ENCODE measurements at regions not wholly inside any gene's neighbourhood (a gene's known extent, or its start where the extent isn't known, plus 50 kb on each side); places are given as distances from the start of the nearest gene placed in this dataset.
A peak's percentile ranks its signal among the peaks of the same experiment; 100 is the strongest.

DNA sequence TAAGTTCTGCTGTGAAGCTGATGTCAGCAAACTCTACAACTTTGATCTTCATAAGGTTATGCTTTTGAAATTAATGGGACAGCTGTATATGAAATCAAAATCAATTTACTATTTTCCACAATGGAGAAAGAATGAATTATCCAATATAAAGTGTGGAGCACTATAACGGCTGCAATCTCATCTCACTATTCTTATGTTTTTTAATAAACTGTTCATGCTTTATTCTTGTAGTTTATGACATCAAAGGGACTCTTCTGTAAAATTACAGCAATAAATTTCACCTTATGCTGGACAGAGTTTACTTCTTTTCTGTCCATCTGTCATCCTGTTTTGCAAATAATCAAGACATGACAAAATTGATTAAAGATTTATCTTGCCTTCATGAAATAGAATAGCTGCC lies 192.5 kb downstream of the TECRL start:
- TF ChIP-seq POLR2AphosphoS5 (IDR thresholded peaks at IDR 0.05; ENCODE audit: borderline replicate concordance, low read depth, low read length): no peak
- TF ChIP-seq FOXP2 (optimal IDR thresholded peaks at IDR 0.05; ENCODE audit: control extremely low read depth, extremely low read length, insufficient read depth): no peak
- TF ChIP-seq EZH2 (IDR thresholded peaks at IDR 0.05): no peak
- H3K36me3 ChIP-seq (ENCODE audit: insufficient read depth, low read length): no peaks in the 10 kb centered on the region

DNA sequence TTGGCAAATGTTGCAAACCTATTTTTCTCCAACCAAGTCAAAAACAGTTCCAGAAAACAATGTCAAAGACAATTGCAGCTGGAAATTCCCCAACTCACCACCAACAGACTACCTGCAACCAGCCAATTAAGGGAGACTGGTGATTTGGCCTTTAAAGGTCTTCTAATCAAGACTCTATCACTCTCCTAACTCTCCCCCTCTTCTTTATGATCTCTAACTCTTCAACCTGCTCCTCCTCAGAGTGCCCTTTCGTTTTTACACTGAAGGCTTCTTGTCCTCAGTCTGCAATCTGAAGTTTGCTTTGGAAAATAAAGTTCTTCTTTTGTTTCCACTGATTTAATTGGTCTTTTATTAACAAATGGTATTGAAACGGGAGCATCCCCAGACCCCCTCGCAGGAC lies 203.9 kb downstream of the TECRL start:
- H3K9ac ChIP-seq (ENCODE audit: insufficient read length): no peak overlapping the region
- no peak for TF ChIP-seq EZH2 (IDR thresholded peaks at IDR 0.05)
- TF ChIP-seq POLR2AphosphoS5 (IDR thresholded peaks at IDR 0.05; ENCODE audit: borderline replicate concordance, low read depth, low read length): no peak
- no peak for TF ChIP-seq FOXP2 (optimal IDR thresholded peaks at IDR 0.05; ENCODE audit: control extremely low read depth, extremely low read length, insufficient read depth)
- no peaks in the 10 kb centered on the region for H3K36me3 ChIP-seq (ENCODE audit: insufficient read depth, low read length)
- no peak for DNase-seq (ENCODE audit: low read depth, low spot score)
- no peak overlapping the region for H3K27ac ChIP-seq
- no peaks in the 10 kb centered on the region for H3K9me3 ChIP-seq (ENCODE audit: low read depth, low read length)
- no peak overlapping the region for H3K4me3 ChIP-seq

More for the DNA sequence above, 192.5 kb downstream of the TECRL start:
- Histone ChIP-seq H3K4me3 (no peak overlapping the region), H3K9me3 (ENCODE audit: low read depth, low read length) (no peaks in the 10 kb centered on the region), H3K9ac (ENCODE audit: insufficient read length) (no peak overlapping the region), H3K27ac (no peak overlapping the region)
- DNase-seq (ENCODE audit: low read depth, low spot score): no peak

DNA sequence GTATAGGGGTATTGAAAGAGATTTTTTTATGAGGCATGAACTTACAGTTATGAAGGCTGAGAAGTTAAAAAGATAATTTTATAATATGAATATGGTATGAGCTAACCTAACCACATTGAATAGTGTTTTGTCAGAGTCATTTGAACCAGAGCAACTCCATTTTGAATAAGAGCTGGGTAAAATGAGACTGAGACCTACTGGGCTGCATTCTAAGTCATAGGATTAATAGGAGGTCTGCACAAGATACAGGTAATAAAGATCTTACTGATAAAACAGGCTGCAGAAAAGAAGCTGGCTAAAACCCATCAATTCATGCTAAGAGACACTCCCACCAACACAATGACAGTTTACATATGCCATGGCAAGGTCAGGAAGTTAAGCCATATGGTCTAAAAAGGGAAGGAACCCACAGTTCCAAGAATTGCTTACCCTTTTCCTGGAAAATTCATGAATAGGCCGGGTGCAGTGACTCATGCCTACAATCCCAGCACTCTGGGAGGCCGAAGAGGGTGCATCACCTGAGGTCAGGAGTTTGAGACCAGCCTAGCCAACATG lies 209.2 kb downstream of the TECRL start:
- H3K9ac ChIP-seq (ENCODE audit: insufficient read length): no peak overlapping the region
- DNase-seq (ENCODE audit: low read depth, low spot score): no peak
- no peaks in the 10 kb centered on the region for H3K36me3 ChIP-seq (ENCODE audit: insufficient read depth, low read length)
- TF ChIP-seq FOXP2 (optimal IDR thresholded peaks at IDR 0.05; ENCODE audit: control extremely low read depth, extremely low read length, insufficient read depth): no peak
- no peak for TF ChIP-seq POLR2AphosphoS5 (IDR thresholded peaks at IDR 0.05; ENCODE audit: borderline replicate concordance, low read depth, low read length)
- TF ChIP-seq EZH2 (IDR thresholded peaks at IDR 0.05): no peak
- H3K4me3 ChIP-seq: no peak overlapping the region
- no peak overlapping the region for H3K27ac ChIP-seq
- no peaks in the 10 kb centered on the region for H3K9me3 ChIP-seq (ENCODE audit: low read depth, low read length)

DNA sequence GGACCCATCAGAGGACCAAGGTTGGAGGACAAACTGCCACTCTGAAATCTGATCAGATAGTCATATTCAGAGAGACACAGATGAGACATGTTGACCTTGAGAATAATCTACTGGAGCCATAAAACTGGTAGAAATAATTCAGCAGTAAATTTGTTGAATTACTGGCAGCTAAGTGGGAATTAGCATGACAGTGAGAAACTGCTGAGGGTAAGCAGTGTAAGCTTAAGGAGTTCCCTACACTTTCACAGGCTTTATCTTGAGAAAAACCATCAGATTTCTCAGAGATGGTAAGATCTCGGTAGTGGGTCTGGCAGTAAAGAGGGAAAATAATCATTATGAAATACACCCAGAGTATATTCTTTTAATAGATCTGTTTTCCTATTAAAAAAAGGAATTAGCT lies 213.7 kb downstream of the TECRL start:
- Histone ChIP-seq H3K4me3 (no peak overlapping the region), H3K9ac (ENCODE audit: insufficient read length) (no peak overlapping the region), H3K36me3 (ENCODE audit: insufficient read depth, low read length) (no peaks in the 10 kb centered on the region), H3K27ac (no peak overlapping the region), H3K9me3 (ENCODE audit: low read depth, low read length) (no peaks in the 10 kb centered on the region)
- no peak for DNase-seq (ENCODE audit: low read depth, low spot score)
- no peak for TF ChIP-seq EZH2 (IDR thresholded peaks at IDR 0.05)
- no peak for TF ChIP-seq POLR2AphosphoS5 (IDR thresholded peaks at IDR 0.05; ENCODE audit: borderline replicate concordance, low read depth, low read length)
- TF ChIP-seq FOXP2 (optimal IDR thresholded peaks at IDR 0.05; ENCODE audit: control extremely low read depth, extremely low read length, insufficient read depth): no peak

DNA sequence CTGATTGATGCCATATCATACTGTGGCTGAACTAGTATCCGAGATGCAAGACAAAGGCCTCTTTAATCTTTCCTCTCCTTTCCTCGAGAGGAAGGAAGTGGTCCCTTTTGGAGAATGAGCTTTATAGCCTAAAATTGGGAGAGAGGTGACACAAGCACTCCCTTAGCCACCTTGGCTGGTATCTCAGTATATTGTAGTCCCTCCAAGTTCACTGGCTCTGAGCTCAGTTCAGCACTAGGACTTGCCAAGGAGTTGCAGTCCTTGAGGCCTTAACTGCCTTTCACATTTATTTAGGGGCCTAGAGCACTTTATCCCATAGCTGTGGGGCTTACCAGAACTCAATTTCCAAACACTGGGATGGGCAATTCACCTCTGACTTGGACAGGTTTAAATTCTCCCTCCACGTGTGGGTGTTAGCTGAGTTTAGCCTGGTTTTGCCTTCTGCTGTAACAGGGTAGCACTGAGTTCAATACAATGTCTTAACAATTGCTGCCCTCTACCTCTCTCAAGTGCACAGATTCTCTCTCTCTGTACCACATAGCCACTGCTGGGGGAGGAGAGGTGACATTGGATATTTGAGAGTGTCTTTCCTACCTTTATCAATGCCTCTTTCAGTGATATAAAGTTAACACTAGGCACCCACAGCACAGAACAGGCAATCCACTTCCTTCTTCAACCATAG lies 216.4 kb downstream of the TECRL start:
- DNase-seq (ENCODE audit: low read depth, low spot score): no peak
- TF ChIP-seq POLR2AphosphoS5 (IDR thresholded peaks at IDR 0.05; ENCODE audit: borderline replicate concordance, low read depth, low read length) (no peak), FOXP2 (optimal IDR thresholded peaks at IDR 0.05; ENCODE audit: control extremely low read depth, extremely low read length, insufficient read depth) (no peak), EZH2 (IDR thresholded peaks at IDR 0.05) (no peak)
- Histone ChIP-seq H3K4me3 (no peak overlapping the region), H3K9me3 (ENCODE audit: low read depth, low read length) (no peaks in the 10 kb centered on the region), H3K27ac (no peak overlapping the region), H3K36me3 (ENCODE audit: insufficient read depth, low read length) (no peaks in the 10 kb centered on the region), H3K9ac (ENCODE audit: insufficient read length) (no peak overlapping the region)

DNA sequence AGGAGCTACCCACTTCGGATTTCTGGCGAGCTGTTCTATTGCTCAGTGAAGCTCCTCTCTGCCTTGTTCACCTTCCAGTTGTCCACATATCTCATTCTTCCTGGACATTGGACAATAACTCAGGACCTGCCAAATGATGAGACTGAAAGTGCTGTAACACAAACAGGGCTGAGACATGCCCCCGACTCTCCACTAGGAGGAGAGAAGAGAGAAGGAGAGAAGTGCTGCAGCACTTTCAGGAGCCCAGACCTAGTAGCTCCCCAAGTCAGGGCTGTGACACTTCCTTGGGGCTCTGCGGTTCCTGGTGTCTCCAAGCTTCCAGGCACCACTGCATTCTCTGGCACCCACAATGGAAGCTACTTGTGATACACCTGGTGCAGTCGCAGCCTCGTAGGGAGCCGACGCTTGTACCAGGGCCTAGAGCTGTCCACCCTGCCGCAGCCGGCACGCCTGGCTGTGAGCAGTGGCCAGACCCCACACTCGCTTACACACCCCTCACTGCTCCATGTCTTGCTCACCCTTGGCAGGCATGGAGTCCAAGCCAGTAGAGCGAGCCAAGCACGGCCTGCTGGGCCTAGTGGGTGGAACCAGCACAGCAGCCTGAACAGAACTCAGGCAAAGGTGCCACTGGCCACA lies 234.9 kb downstream of the TECRL start:
- H3K9ac ChIP-seq (ENCODE audit: insufficient read length): no peak overlapping the region
- no peak overlapping the region for H3K4me3 ChIP-seq
- no peak for DNase-seq (ENCODE audit: low read depth, low spot score)
- TF ChIP-seq FOXP2 (optimal IDR thresholded peaks at IDR 0.05; ENCODE audit: control extremely low read depth, extremely low read length, insufficient read depth) (no peak), POLR2AphosphoS5 (IDR thresholded peaks at IDR 0.05; ENCODE audit: borderline replicate concordance, low read depth, low read length) (no peak), EZH2 (IDR thresholded peaks at IDR 0.05) (no peak)
- no peak overlapping the region for H3K27ac ChIP-seq
- H3K36me3 ChIP-seq (ENCODE audit: insufficient read depth, low read length): no peaks in the 10 kb centered on the region
- no peaks in the 10 kb centered on the region for H3K9me3 ChIP-seq (ENCODE audit: low read depth, low read length)

DNA sequence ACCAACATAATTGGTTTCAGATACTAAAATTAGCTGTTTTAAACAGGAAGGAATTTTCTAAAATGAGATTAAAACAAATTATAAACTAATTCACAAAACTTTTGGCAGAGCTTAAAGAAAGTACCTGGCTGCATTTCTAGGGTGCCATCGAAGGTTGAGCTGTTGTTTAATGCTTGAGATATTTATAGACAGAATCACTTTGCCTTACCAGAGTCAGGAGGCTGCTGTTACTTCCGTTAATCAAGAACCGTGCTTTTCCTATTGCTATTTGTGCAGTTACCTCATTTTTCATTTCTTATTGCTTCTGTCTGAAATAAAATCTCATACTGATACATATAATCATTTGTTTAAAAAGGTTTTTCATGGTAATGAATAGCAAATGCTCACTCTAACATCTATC lies 242.9 kb downstream of the TECRL start:
- DNase-seq (ENCODE audit: low read depth, low spot score): no peak

DNA sequence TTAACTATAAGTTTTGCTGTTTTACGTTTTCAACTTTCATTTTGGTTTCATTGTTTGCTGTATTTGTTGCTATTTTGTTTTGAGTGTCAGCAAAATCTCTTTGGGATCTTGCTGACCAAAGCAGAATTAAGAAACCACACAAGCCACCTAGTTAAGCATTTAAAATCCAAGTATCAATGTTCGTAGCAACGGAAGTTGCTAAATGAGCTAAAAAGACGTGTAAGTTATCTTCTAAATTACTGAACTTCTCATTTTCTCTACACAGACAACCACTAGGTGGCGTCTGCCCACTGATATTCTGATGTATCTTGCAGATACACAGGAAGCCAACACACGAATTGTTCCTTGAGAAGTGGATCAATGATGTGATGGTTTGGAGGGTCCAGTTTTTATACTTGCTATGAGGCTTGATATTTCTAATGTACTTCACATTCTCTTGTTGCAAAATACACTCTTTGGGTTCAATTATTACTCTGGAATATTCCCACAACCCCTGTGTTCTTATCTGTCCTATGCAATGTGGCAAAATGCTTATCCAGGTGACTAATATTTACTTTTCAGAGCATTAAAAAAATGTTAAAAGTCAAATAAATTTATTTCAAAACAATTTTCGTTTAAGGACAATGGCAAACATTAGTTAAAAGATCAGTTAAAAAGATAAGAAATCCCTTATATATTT lies 250.5 kb downstream of the TECRL start:
- DNase-seq (ENCODE audit: low read depth, low spot score): peak; percentile 72
- TF ChIP-seq EZH2 (IDR thresholded peaks at IDR 0.05) (no peak), FOXP2 (optimal IDR thresholded peaks at IDR 0.05; ENCODE audit: control extremely low read depth, extremely low read length, insufficient read depth) (no peak), POLR2AphosphoS5 (IDR thresholded peaks at IDR 0.05; ENCODE audit: borderline replicate concordance, low read depth, low read length) (no peak)
- Histone ChIP-seq H3K9ac (ENCODE audit: insufficient read length) (peak overlapping the region; percentile 61), H3K27ac (no peak overlapping the region), H3K4me3 (peak overlapping the region; percentile 78), H3K36me3 (ENCODE audit: insufficient read depth, low read length) (no peaks in the 10 kb centered on the region), H3K9me3 (ENCODE audit: low read depth, low read length) (no peaks in the 10 kb centered on the region)

More for the DNA sequence above, 242.9 kb downstream of the TECRL start:
- Histone ChIP-seq H3K9me3 (ENCODE audit: low read depth, low read length) (no peaks in the 10 kb centered on the region), H3K27ac (peak overlapping the region; percentile 60; the same call in 1 of the 2 replicates), H3K9ac (ENCODE audit: insufficient read length) (no peak overlapping the region), H3K4me3 (no peak overlapping the region), H3K36me3 (ENCODE audit: insufficient read depth, low read length) (no peaks in the 10 kb centered on the region)
- TF ChIP-seq FOXP2 (optimal IDR thresholded peaks at IDR 0.05; ENCODE audit: control extremely low read depth, extremely low read length, insufficient read depth) (no peak), EZH2 (IDR thresholded peaks at IDR 0.05) (no peak), POLR2AphosphoS5 (IDR thresholded peaks at IDR 0.05; ENCODE audit: borderline replicate concordance, low read depth, low read length) (no peak)

Data from SK-N-MC (cell line).